LNCaP clone FGC (cell line): ENCODE measurements at regions not wholly inside any gene's neighbourhood (a gene's known extent, or its start where the extent isn't known, plus 50 kb on each side); places are given as distances from the start of the nearest gene placed in this dataset.

Experiments
- DNase-seq: peaks from one replicate; pipeline ENCODE4 v3.0.0-alpha.2; 2011; ENCODE audit warnings: low read depth
- H3K4me3 ChIP-seq: 2 replicates; pipeline ENCODE4 v1.5.1; 2011; ENCODE audit warnings: mild to moderate bottlenecking, low read depth, low read length, control low read depth
- CTCF ChIP-seq: IDR thresholded peaks from 2 replicates; pipeline ENCODE4 v1.5.1; 2012; ENCODE audit warnings: mild to moderate bottlenecking; ENCODE audit not compliant: control insufficient read depth, insufficient read depth; ENCODE audit errors: extremely low read depth

GRCh38 chr11:70703141-70704064 lies 305.1 kb downstream of the CTTN start:
- no peak overlapping the region for H3K4me3 ChIP-seq
- TF ChIP-seq CTCF, result no peak
- DNase-seq, result no peak

GRCh38 chr11:70705097-70705496 lies 306.8 kb downstream of the CTTN start:
- H3K4me3 ChIP-seq, result no peak overlapping the region
- no peak for DNase-seq
- TF ChIP-seq CTCF, result no peak

- DNase-seq, result no peak
- no peak overlapping the region for H3K4me3 ChIP-seq
- TF ChIP-seq CTCF, result no peak
These were observed 307.6 kb downstream of the CTTN start for GRCh38 chr11:70705930-70706329.

- H3K4me3 ChIP-seq, result no peak overlapping the region
- no peak for DNase-seq
- TF ChIP-seq CTCF, result no peak
These were observed 309.5 kb downstream of the CTTN start for GRCh38 chr11:70707821-70708220.

- no peak for DNase-seq
- H3K4me3 ChIP-seq, result no peak overlapping the region
- TF ChIP-seq CTCF, result no peak
These were observed 311.3 kb downstream of the CTTN start for GRCh38 chr11:70709596-70709995.

- no peak for DNase-seq
- TF ChIP-seq CTCF, result no peak
- no peak overlapping the region for H3K4me3 ChIP-seq
These were observed 311.9 kb downstream of the CTTN start for GRCh38 chr11:70710192-70710591.

GRCh38 chr11:70710601-70711000 lies 312.3 kb downstream of the CTTN start:
- DNase-seq, result no peak
- no peak for TF ChIP-seq CTCF
- no peak overlapping the region for H3K4me3 ChIP-seq
